ENCODE measurements at regions not wholly inside any gene's neighbourhood (a gene's known extent, or its start where the extent isn't known, plus 50 kb on each side); places are given as distances from the start of the nearest gene placed in this dataset.
A peak's percentile ranks its signal among the peaks of the same experiment; 100 is the strongest.

DNA sequence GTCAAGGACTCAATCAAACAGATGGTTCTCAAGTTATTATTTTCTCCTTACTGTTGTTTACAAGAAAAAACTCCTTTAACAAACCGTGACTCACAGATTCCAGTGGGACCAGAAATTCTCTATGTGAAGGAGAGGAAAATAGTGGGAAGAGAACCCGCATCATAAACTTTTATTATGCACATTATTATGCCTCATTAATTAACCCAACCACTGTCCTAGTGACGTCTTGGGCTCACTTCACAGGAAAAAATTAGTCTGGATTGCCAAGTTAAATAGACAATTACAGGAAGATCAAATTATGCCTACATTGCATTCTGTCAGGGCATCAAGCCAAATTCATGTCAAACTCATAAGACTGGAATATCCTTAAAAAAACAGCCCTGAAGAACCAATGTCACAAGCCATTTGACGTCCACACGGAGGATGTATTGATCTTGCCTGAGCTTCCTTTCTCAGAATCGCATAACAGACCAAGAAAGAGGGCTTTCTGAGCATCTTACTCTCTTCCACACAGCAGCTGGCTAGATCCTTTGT, 347.8 kb downstream of the DUSP10 start:
- H3K27ac ChIP-seq (ENCODE audit: low read depth in 2 of 2, low read length in 2 of 2), result no peak overlapping the region
- H3K4me3 ChIP-seq (ENCODE audit: low read length in 3 of 3), result no peak overlapping the region
- TF ChIP-seq CTCF (IDR thresholded peaks at IDR 0.05; ENCODE audit: borderline replicate concordance, extremely low read depth, insufficient read depth), result no peak
- FAIRE-seq, result no peak
- no peak overlapping the region for H3K9ac ChIP-seq (ENCODE audit: low read length in 3 of 3)
- intact Hi-C loops (cut with DNase I), result no loop called here
- DNase-seq, result peak in 3 of 5 donors; percentile 20 to 86 (median 84)
- H3K9me3 ChIP-seq (ENCODE audit: control insufficient read depth in 2 of 3, insufficient read depth in 1 of 3, low read length in 3 of 3), result peaks cover 0 to 7% (median 0%) of the 10 kb centered on the region in 3 donors
- H3K4me1 ChIP-seq (ENCODE audit: control insufficient read depth in 2 of 3, insufficient read depth in 2 of 3, low read depth in 1 of 3, low read length in 3 of 3), result no peaks in the 10 kb centered on the region
- H3K36me3 ChIP-seq (ENCODE audit: control insufficient read depth in 2 of 3, insufficient read depth in 3 of 3, low read length in 3 of 3), result no peaks in the 10 kb centered on the region
- H3K27me3 ChIP-seq (ENCODE audit: control insufficient read depth, insufficient read depth, low read length), result no peaks in the 10 kb centered on the region

DNA sequence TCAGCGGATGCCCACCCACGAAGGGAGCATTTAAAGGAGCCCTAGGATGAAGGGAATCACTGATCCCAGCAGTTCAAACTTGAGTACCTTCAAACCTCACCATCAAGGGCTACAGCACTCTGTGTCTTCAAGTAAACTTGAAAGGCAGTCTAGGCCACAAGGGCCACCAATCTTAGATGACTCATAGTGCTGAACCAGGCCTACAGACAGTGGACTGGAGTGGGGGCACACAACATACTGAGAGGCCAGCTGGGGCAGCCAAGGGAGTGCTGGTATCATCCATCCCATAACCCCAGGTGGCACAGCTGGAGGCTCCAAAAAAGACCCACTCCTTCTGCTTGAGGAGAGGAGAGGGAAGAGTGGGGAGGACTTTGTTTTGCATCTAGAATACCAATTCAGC, 345.4 kb downstream of the DUSP10 start:
- no peak for TF ChIP-seq CTCF (IDR thresholded peaks at IDR 0.05; ENCODE audit: borderline replicate concordance, extremely low read depth, insufficient read depth)
- intact Hi-C loops (cut with DNase I), result no loop called here
- H3K27ac ChIP-seq (ENCODE audit: low read depth in 2 of 2, low read length in 2 of 2), result no peak overlapping the region
- no peaks in the 10 kb centered on the region for H3K27me3 ChIP-seq (ENCODE audit: control insufficient read depth, insufficient read depth, low read length)
- FAIRE-seq (no peak), DNase-seq (no peak)
- no peak overlapping the region for H3K9ac ChIP-seq (ENCODE audit: low read length in 3 of 3)
- no peaks in the 10 kb centered on the region for H3K36me3 ChIP-seq (ENCODE audit: control insufficient read depth in 2 of 3, insufficient read depth in 3 of 3, low read length in 3 of 3)
- no peak overlapping the region for H3K4me3 ChIP-seq (ENCODE audit: low read length in 3 of 3)
- peaks cover 0 to 7% (median 0%) of the 10 kb centered on the region in 3 donors for H3K9me3 ChIP-seq (ENCODE audit: control insufficient read depth in 2 of 3, insufficient read depth in 1 of 3, low read length in 3 of 3)
- H3K4me1 ChIP-seq (ENCODE audit: control insufficient read depth in 2 of 3, insufficient read depth in 2 of 3, low read depth in 1 of 3, low read length in 3 of 3), result no peaks in the 10 kb centered on the region

- no peak overlapping the region for H3K4me3 ChIP-seq (ENCODE audit: low read length in 3 of 3)
- FAIRE-seq, result no peak
- TF ChIP-seq CTCF (IDR thresholded peaks at IDR 0.05; ENCODE audit: borderline replicate concordance, extremely low read depth, insufficient read depth), result no peak
- peaks cover 0 to 7% (median 0%) of the 10 kb centered on the region in 3 donors for H3K9me3 ChIP-seq (ENCODE audit: control insufficient read depth in 2 of 3, insufficient read depth in 1 of 3, low read length in 3 of 3)
- no peaks in the 10 kb centered on the region for H3K27me3 ChIP-seq (ENCODE audit: control insufficient read depth, insufficient read depth, low read length)
- H3K36me3 ChIP-seq (ENCODE audit: control insufficient read depth in 2 of 3, insufficient read depth in 3 of 3, low read length in 3 of 3), result no peaks in the 10 kb centered on the region
- no peak for DNase-seq
- H3K27ac ChIP-seq (ENCODE audit: low read depth in 2 of 2, low read length in 2 of 2), result no peak overlapping the region
- intact Hi-C loops (cut with DNase I), result no loop called here
- no peaks in the 10 kb centered on the region for H3K4me1 ChIP-seq (ENCODE audit: control insufficient read depth in 2 of 3, insufficient read depth in 2 of 3, low read depth in 1 of 3, low read length in 3 of 3)
- H3K9ac ChIP-seq (ENCODE audit: low read length in 3 of 3), result no peak overlapping the region
Observed at GRCh38 chr1:221397141-221397540, 344.7 kb downstream of the DUSP10 start.

DNA sequence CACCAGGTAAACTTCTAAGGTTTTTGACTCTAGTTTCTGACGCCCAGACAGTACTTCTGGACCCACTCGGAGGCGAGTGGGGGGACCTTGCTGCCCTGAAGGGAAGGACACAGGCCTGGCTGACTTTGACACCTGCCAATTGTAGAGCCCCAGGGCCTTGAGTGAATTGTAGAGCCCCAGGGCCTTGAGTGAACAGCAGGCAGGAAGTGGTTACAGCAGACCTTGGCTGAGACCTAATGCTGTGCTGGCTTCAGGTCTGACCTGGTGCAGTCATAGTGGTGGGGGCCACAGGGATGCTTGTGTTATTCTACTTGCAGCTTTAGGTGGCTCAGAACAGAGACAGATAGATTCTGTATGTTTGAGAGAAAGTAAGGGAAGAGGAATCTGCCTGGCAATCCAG, 344.3 kb downstream of the DUSP10 start:
- no peak for TF ChIP-seq CTCF (IDR thresholded peaks at IDR 0.05; ENCODE audit: borderline replicate concordance, extremely low read depth, insufficient read depth)
- FAIRE-seq, result no peak
- intact Hi-C loops (cut with DNase I), result no loop called here

More for the DNA sequence above, 344.3 kb downstream of the DUSP10 start:
- no peak overlapping the region for H3K27ac ChIP-seq (ENCODE audit: low read depth in 2 of 2, low read length in 2 of 2)
- DNase-seq, result peak in 1 of 5 donors; percentile 30
- H3K27me3 ChIP-seq (ENCODE audit: control insufficient read depth, insufficient read depth, low read length), result no peaks in the 10 kb centered on the region
- peaks cover 0 to 7% (median 0%) of the 10 kb centered on the region in 3 donors for H3K9me3 ChIP-seq (ENCODE audit: control insufficient read depth in 2 of 3, insufficient read depth in 1 of 3, low read length in 3 of 3)
- no peak overlapping the region for H3K9ac ChIP-seq (ENCODE audit: low read length in 3 of 3)
- H3K4me1 ChIP-seq (ENCODE audit: control insufficient read depth in 2 of 3, insufficient read depth in 2 of 3, low read depth in 1 of 3, low read length in 3 of 3), result no peaks in the 10 kb centered on the region
- H3K36me3 ChIP-seq (ENCODE audit: control insufficient read depth in 2 of 3, insufficient read depth in 3 of 3, low read length in 3 of 3), result no peaks in the 10 kb centered on the region
- no peak overlapping the region for H3K4me3 ChIP-seq (ENCODE audit: low read length in 3 of 3)
